NT2/D1 (cell line): ENCODE measurements at regions not wholly inside any gene's neighbourhood (a gene's known extent, or its start where the extent isn't known, plus 50 kb on each side); places are given as distances from the start of the nearest gene placed in this dataset.

Experiments
- DNase-seq: peaks from one replicate; pipeline ENCODE4 v3.0.0-alpha.2; 2011; ENCODE audit warnings: low read depth, low spot score
- H3K27me3 ChIP-seq: 2 replicates; pipeline ENCODE4 v1.6.0; 2011; ENCODE audit warnings: mild to moderate bottlenecking; ENCODE audit not compliant: insufficient read length, insufficient read depth
- H3K36me3 ChIP-seq: 2 replicates; pipeline ENCODE4 v1.6.1; 2011; ENCODE audit warnings: mild to moderate bottlenecking, low read length, mixed read lengths; ENCODE audit not compliant: insufficient read depth, insufficient read length
- H3K4me1 ChIP-seq: 2 replicates; pipeline ENCODE4 v1.5.1; 2011; ENCODE audit not compliant: insufficient read depth, insufficient read length
- H3K4me3 ChIP-seq: 2 replicates; pipeline ENCODE4 v1.5.1; 2011; ENCODE audit warnings: low read depth; ENCODE audit not compliant: insufficient read length
- H3K9ac ChIP-seq: 2 replicates; pipeline ENCODE4 v1.6.0; 2011; ENCODE audit warnings: low read depth; ENCODE audit not compliant: insufficient read length
- H3K9me3 ChIP-seq: 2 replicates; pipeline ENCODE4 v1.5.1; 2011; ENCODE audit warnings: mild to moderate bottlenecking, low read length; ENCODE audit not compliant: insufficient read depth
- SUZ12 ChIP-seq: IDR thresholded peaks from 2 replicates; pipeline ENCODE4 v1.6.1; 2011; ENCODE audit not compliant: insufficient read length, insufficient read depth; ENCODE audit errors: extremely low read depth
- YY1 ChIP-seq: IDR thresholded peaks from 2 replicates; pipeline ENCODE4 v1.6.1; 2011; ENCODE audit not compliant: insufficient read length, insufficient read depth
- ZNF274 ChIP-seq: IDR thresholded peaks from 2 replicates; pipeline ENCODE4 v1.6.1; 2011; ENCODE audit warnings: mild to moderate bottlenecking, low read depth, low read length

GRCh38 chr10:131788386-131788785, 112.4 kb upstream of the PPP2R2D start:
- H3K4me3 ChIP-seq: no peak overlapping the region
- DNase-seq: no peak
- no peaks in the 10 kb centered on the region for H3K36me3 ChIP-seq
- TF ChIP-seq ZNF274 (no peak), YY1 (no peak), SUZ12 (no peak)
- H3K9ac ChIP-seq: no peak overlapping the region
- H3K9me3 ChIP-seq: peaks cover 13% of the 10 kb centered on the region; the same call in 1 of the 2 replicates
- peaks cover 4% of the 10 kb centered on the region for H3K4me1 ChIP-seq
- no peaks in the 10 kb centered on the region for H3K27me3 ChIP-seq

- TF ChIP-seq YY1 (no peak), SUZ12 (no peak), ZNF274 (no peak)
- Histone ChIP-seq H3K4me1 (peaks cover 4% of the 10 kb centered on the region), H3K9ac (no peak overlapping the region), H3K27me3 (no peaks in the 10 kb centered on the region), H3K4me3 (no peak overlapping the region), H3K36me3 (no peaks in the 10 kb centered on the region), H3K9me3 (peaks cover 3% of the 10 kb centered on the region; the same call in 1 of the 2 replicates)
- DNase-seq: no peak
Measured at GRCh38 chr10:131789516-131789915, 111.3 kb upstream of the PPP2R2D start.

DNA sequence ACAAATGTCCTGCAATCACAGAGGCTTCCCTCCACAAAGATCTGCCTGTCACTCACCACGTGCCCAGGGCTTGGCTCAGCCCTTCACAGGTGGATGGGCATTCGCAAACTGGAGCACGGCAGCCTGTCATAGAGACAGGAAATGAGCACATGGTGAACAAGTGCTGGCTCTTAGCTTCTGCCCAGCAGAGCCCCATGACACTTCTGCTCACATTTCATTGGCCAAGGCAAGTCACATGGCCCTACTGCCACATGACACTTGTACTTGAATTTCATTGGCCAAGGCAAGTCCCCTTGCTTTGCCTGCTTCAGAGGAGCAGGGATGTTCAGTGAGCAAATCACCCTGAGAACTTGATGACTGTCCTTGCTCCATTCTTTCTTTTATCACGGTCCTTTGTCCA, 110.8 kb upstream of the PPP2R2D start:
- DNase-seq: no peak
- no peak overlapping the region for H3K4me3 ChIP-seq
- no peaks in the 10 kb centered on the region for H3K27me3 ChIP-seq
- H3K36me3 ChIP-seq: no peaks in the 10 kb centered on the region
- H3K9ac ChIP-seq: no peak overlapping the region
- H3K4me1 ChIP-seq: peaks cover 4% of the 10 kb centered on the region
- H3K9me3 ChIP-seq: no peaks in the 10 kb centered on the region; the same call in 1 of the 2 replicates
- TF ChIP-seq ZNF274 (no peak), YY1 (no peak), SUZ12 (no peak)

- no peaks in the 10 kb centered on the region for H3K27me3 ChIP-seq
- TF ChIP-seq ZNF274 (no peak), SUZ12 (no peak), YY1 (no peak)
- no peaks in the 10 kb centered on the region for H3K36me3 ChIP-seq
- no peak overlapping the region for H3K9ac ChIP-seq
- H3K4me1 ChIP-seq: peaks cover 4% of the 10 kb centered on the region
- DNase-seq: no peak
- peaks cover 7% of the 10 kb centered on the region for H3K9me3 ChIP-seq
- no peak overlapping the region for H3K4me3 ChIP-seq
Measured at GRCh38 chr10:131792011-131792651, 108.7 kb upstream of the PPP2R2D start.

DNA sequence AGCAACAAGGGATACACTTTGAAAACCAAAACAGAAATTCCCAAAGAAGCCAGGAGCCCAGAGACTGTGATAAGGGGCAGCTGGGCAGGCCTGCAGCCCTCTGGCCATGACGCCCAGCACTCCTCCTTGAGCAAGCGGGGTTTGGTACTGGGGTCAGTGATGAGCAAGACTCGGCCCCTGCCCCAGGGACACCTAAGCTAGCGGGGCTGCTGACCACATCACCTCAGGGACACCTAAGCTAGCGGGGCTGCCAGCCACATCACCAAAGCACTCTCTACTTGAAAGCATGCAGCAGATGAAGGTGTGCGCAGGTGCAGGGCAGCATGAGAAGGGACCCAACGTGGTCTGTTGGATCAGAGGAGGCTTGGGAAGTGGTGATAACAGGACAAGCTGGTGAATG, 108.0 kb upstream of the PPP2R2D start:
- no peak for DNase-seq
- Histone ChIP-seq H3K36me3 (no peaks in the 10 kb centered on the region), H3K4me3 (no peak overlapping the region), H3K9me3 (peaks cover 7% of the 10 kb centered on the region), H3K9ac (no peak overlapping the region), H3K4me1 (peaks cover 4% of the 10 kb centered on the region), H3K27me3 (no peaks in the 10 kb centered on the region)
- TF ChIP-seq SUZ12 (no peak), YY1 (no peak), ZNF274 (no peak)

DNA sequence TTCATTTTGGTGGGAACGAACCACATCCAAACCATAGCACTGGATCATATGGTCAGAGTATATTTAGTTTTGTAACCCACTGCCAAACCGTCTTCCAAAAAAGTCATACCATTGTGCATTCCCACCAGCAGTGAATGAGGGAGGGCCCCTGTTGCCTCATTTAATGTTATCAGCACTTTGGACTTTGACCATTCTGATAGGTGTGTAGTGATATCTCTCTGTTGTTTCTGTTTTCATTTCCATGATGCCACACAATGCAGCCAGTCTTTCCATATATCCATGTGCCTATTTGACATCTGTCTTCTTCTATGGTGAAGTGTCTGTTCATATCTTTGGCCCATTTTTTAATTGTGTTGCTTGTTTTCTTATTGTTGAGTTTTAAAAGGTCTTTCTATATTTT, 105.0 kb upstream of the PPP2R2D start:
- peaks cover 16% of the 10 kb centered on the region for H3K9me3 ChIP-seq
- TF ChIP-seq YY1: no peak
- no peak for TF ChIP-seq SUZ12
- no peak for TF ChIP-seq ZNF274
- H3K9ac ChIP-seq: no peak overlapping the region
- no peaks in the 10 kb centered on the region for H3K27me3 ChIP-seq
- H3K36me3 ChIP-seq: no peaks in the 10 kb centered on the region
- no peak overlapping the region for H3K4me3 ChIP-seq
- H3K4me1 ChIP-seq: no peaks in the 10 kb centered on the region
- DNase-seq: no peak

- no peak for TF ChIP-seq SUZ12
- no peak for TF ChIP-seq ZNF274
- TF ChIP-seq YY1: no peak
- Histone ChIP-seq H3K4me3 (no peak overlapping the region), H3K27me3 (no peaks in the 10 kb centered on the region), H3K36me3 (no peaks in the 10 kb centered on the region), H3K4me1 (no peaks in the 10 kb centered on the region), H3K9me3 (peaks cover 16% of the 10 kb centered on the region), H3K9ac (no peak overlapping the region)
- no peak for DNase-seq
Measured at GRCh38 chr10:131797626-131798025, 103.2 kb upstream of the PPP2R2D start.
